GM23338 (cell line): ENCODE measurements at regions not wholly inside any gene's neighbourhood (a gene's known extent, or its start where the extent isn't known, plus 50 kb on each side); places are given as distances from the start of the nearest gene placed in this dataset.
"Not testable (repeated sequence)": the region's sequence is repeated elsewhere in the genome, so short reads cannot be mapped to it uniquely, and the experiment has no call there.

Source experiments
- CREB1 ChIP-seq: fragments of 250-450 bp; sonication (Bioruptor Pico); IDR thresholded peaks from 2 replicates; pipeline ENCODE4 v1.5.0; 2020; ENCODE audit warnings: low read depth, mild to moderate bottlenecking, moderate library complexity
- CTCF ChIP-seq, 2 experiments: fragments of 200-600 bp in 1 of 2; sonication (generic) in 1 of 2; conservative IDR thresholded peaks; 2 replicates each; pipeline versions ENCODE4 v1.5.1 to v1.6.1; 2016 to 2017; ENCODE audit warnings: antibody characterized with exemption in 2 of 2, low read depth in 2 of 2, mild to moderate bottlenecking in 2 of 2, moderate library complexity in 1 of 2
- ETS1 ChIP-seq: IDR thresholded peaks from 2 replicates; pipeline ENCODE4 v1.6.1; 2016; ENCODE audit warnings: antibody characterized with exemption
- EZH2 ChIP-seq: fragments of 200-600 bp; sonication (generic); IDR thresholded peaks from one replicate; pipeline ENCODE4 v1.8.0; 2017; ENCODE audit warnings: antibody characterized with exemption, mild to moderate bottlenecking, low read depth; ENCODE audit not compliant: unreplicated experiment
- EZH2phosphoT487 ChIP-seq: fragments of 200-600 bp; sonication (generic); IDR thresholded peaks from one replicate; pipeline ENCODE4 v1.8.1; 2018; ENCODE audit warnings: antibody characterized with exemption; ENCODE audit not compliant: unreplicated experiment
- JUNB ChIP-seq: IDR thresholded peaks from one replicate; pipeline ENCODE4 v1.6.1; 2016; ENCODE audit warnings: antibody characterized with exemption; ENCODE audit not compliant: unreplicated experiment
- NANOG ChIP-seq: IDR thresholded peaks from 2 replicates; pipeline ENCODE4 v1.6.1; 2016; ENCODE audit warnings: antibody characterized with exemption, borderline replicate concordance
- POLR2AphosphoS5 ChIP-seq: IDR thresholded peaks from 2 replicates; pipeline ENCODE4 v1.6.1; 2016; ENCODE audit warnings: antibody characterized with exemption, low read depth
- REST ChIP-seq: IDR thresholded peaks from one replicate; pipeline ENCODE4 v1.6.1; 2018; ENCODE audit warnings: antibody characterized with exemption; ENCODE audit not compliant: unreplicated experiment
- STAT1 ChIP-seq: IDR thresholded peaks from one replicate; pipeline ENCODE4 v1.6.1; 2016; ENCODE audit warnings: antibody characterized with exemption; ENCODE audit not compliant: unreplicated experiment
- ZNF114 ChIP-seq: fragments of 250-450 bp; sonication (Bioruptor Pico); IDR thresholded peaks from 2 replicates; pipeline ENCODE4 v1.5.0; 2020; ENCODE audit warnings: mild to moderate bottlenecking, moderate library complexity
- ZNF462 ChIP-seq: fragments of 250-450 bp; sonication (Bioruptor Pico); IDR thresholded peaks from 2 replicates; pipeline ENCODE4 v1.5.0; 2020; ENCODE audit warnings: mild to moderate bottlenecking, moderate library complexity

- TF ChIP-seq EZH2; ZNF462 (CRISPR knock-in tag); REST; EZH2phosphoT487; JUNB; POLR2AphosphoS5; CREB1 (CRISPR knock-in tag); ETS1; NANOG; ZNF114 (CRISPR knock-in tag); STAT1: not testable (repeated sequence)
- peak in 1 of 2 experiments; percentile 10; a peak in 1 of 4 replicates for TF ChIP-seq CTCF (conservative IDR thresholded peaks at IDR 0.05; ENCODE audit: low read depth in 2 of 2)
These were observed 1793.4 kb downstream of the OLFM4 start for GRCh38 chr13:54821938-54822470.
